Activated T-cell treated with anti-CD3 and anti-CD28 coated beads, Interleukin-2, amount 50 U/mL, for 48 hours (primary cell): ENCODE measurements at regions not wholly inside any gene's neighbourhood (a gene's known extent, or its start where the extent isn't known, plus 50 kb on each side); places are given as distances from the start of the nearest gene placed in this dataset.

Experiments
- DNase-seq, 2 experiments: peaks; one replicate each; pipeline ENCODE4 v3.0.0-alpha.2; 2020

GRCh38 chr2:180656455-180656847 lies 324.0 kb upstream of the UBE2E3 start:
- DNase-seq, result no peak

- no peak for DNase-seq
These were observed 324.5 kb upstream of the UBE2E3 start for GRCh38 chr2:180655842-180656454.

- no peak for DNase-seq
These were observed 325.0 kb upstream of the UBE2E3 start for GRCh38 chr2:180655393-180655792.

GRCh38 chr2:180653481-180653880 lies 326.9 kb upstream of the UBE2E3 start:
- no peak for DNase-seq

GRCh38 chr2:180652794-180653193 lies 327.6 kb upstream of the UBE2E3 start:
- DNase-seq, result no peak

GRCh38 chr2:180651596-180651995 lies 328.8 kb upstream of the UBE2E3 start:
- no peak for DNase-seq

- no peak for DNase-seq
These were observed 332.8 kb upstream of the UBE2E3 start for GRCh38 chr2:180647621-180648020.

GRCh38 chr2:180647221-180647620 lies 333.2 kb upstream of the UBE2E3 start:
- no peak for DNase-seq

- no peak for DNase-seq
These were observed 333.6 kb upstream of the UBE2E3 start for GRCh38 chr2:180646756-180647155.

- no peak for DNase-seq
These were observed 335.7 kb upstream of the UBE2E3 start for GRCh38 chr2:180644709-180645108.

- DNase-seq, result no peak
These were observed 349.6 kb upstream of the UBE2E3 start for GRCh38 chr2:180630756-180631155.

GRCh38 chr2:180625006-180625844 lies 355.2 kb upstream of the UBE2E3 start:
- DNase-seq, result no peak

- DNase-seq, result no peak
These were observed 358.2 kb upstream of the UBE2E3 start for GRCh38 chr2:180621941-180622918.

GRCh38 chr2:180621366-180621765 lies 359.0 kb upstream of the UBE2E3 start:
- no peak for DNase-seq

GRCh38 chr2:180618570-180618969 lies 361.8 kb upstream of the UBE2E3 start:
- no peak for DNase-seq

GRCh38 chr2:180614776-180615175 lies 365.6 kb upstream of the UBE2E3 start:
- DNase-seq, result no peak

GRCh38 chr2:180609626-180610340 lies 370.6 kb upstream of the UBE2E3 start:
- no peak for DNase-seq

- DNase-seq, result no peak
These were observed 372.8 kb upstream of the UBE2E3 start for GRCh38 chr2:180607514-180608049.

GRCh38 chr2:180604077-180604476 lies 376.3 kb upstream of the UBE2E3 start:
- DNase-seq, result no peak

- DNase-seq, result no peak
These were observed 379.4 kb upstream of the UBE2E3 start for GRCh38 chr2:180601016-180601415.

GRCh38 chr2:180599804-180600203 lies 380.6 kb upstream of the UBE2E3 start:
- no peak for DNase-seq

GRCh38 chr2:180597179-180597578 lies 383.2 kb upstream of the UBE2E3 start:
- DNase-seq, result no peak
